NCI-H1694 treated with DMSO at 0.1 percent for 48 hours (cell line): ENCODE measurements at regions not wholly inside any gene's neighbourhood (a gene's known extent, or its start where the extent isn't known, plus 50 kb on each side); places are given as distances from the start of the nearest gene placed in this dataset.

Source experiments
- DNase-seq: peaks from one replicate; lab custom pipeline; 2025; lab: John Stamatoyannopoulos, UW

- DNase-seq, result no peak
Observed at GRCh38 chr2:155169317-155169716, 470.8 kb downstream of the KCNJ3 start.

DNA sequence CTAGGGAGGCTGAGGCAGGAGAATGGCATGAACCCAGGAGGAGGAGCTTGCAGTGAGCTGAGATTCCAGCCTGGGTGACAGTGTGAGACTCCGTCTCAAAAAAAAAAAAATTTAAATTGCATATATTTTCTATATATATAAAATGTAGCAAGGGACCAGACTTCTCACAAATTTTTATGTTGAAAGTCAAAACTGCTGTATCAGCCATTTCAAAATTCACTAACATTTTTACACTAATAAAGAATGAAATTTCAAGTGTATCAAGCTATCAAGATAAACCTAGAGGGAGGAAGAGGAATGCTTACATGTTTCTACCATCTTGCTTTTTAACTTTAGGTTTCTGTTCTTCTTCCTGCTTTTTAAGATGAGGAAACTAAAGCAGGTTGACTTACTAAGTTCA lies 464.0 kb downstream of the KCNJ3 start:
- DNase-seq, result no peak

DNA sequence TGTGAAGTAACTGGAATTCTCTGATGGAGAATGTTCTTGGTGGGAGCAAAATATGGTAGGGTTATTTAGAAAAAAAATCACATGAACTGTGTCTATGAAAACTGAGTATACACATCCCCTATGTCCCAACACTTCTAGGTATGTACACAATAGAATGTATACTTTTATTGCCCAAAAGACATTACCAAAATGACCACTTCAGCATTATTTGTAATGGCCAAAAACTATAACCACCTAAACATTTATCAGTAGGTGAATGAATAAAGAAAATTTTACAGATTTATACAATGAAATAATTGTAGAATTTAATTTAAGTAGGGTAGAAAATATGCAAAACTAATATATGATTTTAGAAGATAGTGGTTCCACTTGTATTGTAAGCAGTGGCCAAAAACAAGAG lies 462.8 kb downstream of the KCNJ3 start:
- no peak for DNase-seq

DNA sequence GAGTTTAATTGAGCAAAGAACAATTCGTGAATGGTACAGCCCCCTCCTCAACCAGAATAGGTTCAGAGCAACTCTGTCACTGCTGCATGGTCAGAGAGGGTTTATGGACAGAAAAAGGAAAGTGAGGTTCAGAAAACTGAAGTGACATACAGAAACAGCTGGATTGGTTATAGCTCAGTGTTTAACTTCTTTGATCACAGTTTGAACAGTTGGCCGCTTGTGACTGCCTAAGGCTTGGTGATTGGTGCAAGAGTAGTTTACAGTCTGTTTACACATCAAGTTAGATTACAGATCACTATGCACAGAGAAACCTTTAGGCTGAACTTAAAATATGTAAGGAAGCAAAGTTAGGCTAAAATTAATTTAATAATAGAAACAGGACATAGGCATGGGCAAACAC lies 459.2 kb downstream of the KCNJ3 start:
- DNase-seq, result no peak

DNA sequence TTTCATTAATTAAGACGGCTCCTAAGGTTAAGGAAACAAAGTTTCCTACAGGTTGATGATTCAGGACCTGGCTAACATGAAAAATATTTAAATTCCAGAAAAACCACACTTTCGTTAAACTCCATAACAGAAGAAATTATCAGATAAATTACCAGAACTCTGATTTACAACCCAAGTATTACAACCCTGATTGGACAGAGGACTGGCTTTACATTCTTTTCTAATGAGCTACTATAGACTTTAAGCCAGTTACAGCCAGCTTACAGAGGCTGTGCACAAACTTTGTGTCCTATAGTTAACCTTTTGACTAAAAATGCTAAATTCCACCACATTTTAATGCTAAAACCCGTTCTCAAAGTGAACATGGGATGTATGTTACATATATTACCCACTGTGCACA lies 458.6 kb downstream of the KCNJ3 start:
- DNase-seq, result no peak

- no peak for DNase-seq
Observed at GRCh38 chr2:155151945-155152344, 453.4 kb downstream of the KCNJ3 start.

DNA sequence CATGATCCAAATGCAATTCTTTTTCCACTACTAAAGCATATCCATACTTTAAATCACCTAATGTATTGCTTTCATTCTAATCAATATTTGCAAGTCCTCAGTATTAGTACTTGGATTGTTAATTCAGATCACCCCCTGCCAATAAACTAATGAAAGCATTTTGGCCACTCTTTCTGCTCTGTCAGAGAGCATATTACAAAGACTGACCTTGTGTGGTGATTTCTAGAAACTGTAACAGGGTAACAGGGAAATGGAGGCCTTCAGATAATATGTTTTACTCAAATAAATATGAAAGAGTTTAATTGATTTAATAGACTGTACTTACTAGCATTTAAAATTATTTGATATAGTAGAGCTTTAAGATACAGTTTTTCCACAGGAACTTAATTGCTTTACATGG lies 453.0 kb downstream of the KCNJ3 start:
- DNase-seq, result no peak

DNA sequence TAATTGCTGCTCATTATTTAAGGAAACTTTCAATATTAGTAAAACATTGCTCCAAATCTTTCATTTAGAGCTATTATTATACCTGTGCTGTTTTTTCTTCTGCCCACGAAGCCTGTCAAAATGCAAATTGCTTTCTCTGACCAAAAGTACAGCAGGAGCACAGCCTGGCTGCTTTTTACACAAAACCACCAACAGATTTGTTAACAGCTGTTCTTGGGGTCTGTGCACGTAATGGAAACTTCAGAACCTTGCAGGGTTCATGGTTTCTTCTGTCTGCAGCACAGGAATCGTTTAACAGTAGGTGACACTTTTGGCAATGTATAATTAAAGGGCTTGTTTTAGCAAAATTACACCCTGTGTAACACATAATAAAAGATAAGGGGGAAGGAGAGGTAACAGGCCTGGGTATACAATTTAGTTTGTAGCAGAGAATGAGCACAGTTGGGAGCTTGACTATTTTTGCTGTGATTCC lies 447.3 kb downstream of the KCNJ3 start:
- DNase-seq, result peak; percentile 97

- no peak for DNase-seq
Observed at GRCh38 chr2:155141418-155141817, 442.9 kb downstream of the KCNJ3 start.

- no peak for DNase-seq
Observed at GRCh38 chr2:155125585-155126230, 427.2 kb downstream of the KCNJ3 start.

DNA sequence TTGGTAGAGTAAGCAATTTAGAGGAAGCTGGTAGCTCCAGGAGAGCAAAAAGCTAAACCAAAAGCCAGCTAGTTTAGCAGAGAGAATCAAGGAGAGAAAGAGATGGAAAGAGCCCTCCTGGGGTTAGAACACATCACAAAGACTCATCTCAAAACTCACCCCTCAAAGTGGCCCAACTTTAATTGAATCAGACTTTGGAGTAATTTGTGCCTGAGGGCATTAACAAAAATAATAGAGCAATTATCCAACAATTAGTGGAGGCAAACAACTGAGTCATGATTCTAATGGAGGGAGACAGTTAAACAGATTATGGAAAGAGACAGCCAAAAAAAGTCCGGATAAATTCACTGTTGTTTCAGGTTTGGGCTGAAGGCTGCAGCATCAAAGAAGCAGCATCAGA lies 417.4 kb downstream of the KCNJ3 start:
- DNase-seq, result no peak

DNA sequence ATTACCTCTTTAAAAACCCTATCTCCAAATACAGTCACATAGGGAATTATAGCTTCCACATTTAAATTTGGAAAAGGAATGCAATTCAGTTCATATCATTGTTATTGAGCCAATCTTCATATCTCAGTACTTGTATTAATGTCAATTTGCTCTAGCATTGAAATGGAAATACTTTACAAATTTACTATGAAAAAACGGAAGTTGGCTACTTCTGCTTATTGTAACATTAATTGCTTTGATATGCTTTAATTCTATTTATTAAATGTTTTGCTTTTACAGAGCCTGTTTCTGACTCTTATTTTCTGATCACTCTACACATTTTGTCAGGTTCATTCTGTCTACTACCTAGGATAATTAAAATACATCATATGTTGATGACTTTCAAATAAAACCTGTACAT lies 412.6 kb downstream of the KCNJ3 start:
- DNase-seq, result no peak

DNA sequence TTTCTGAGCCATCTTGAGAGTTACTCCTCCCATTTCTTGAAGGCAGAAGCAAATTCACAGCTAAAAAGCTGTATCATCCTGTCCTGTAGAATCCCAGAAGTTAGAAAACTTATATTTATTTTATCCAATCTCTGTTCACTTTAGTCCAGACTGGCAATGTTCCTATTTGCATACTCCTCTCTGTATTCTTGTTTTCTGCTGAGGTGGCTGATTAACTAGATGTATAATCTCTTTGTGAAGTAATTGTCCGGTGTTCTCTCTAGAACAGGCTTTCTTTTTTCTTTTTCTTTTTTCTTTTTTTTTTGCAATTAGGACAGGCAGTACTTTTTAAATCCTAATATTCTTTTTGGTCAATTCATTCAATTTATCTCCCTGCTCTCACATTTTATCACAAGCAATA lies 411.0 kb downstream of the KCNJ3 start:
- no peak for DNase-seq

GRCh38 chr2:155100261-155100660 lies 401.8 kb downstream of the KCNJ3 start:
- no peak for DNase-seq

GRCh38 chr2:155099784-155100183 lies 401.3 kb downstream of the KCNJ3 start:
- DNase-seq, result no peak

GRCh38 chr2:155095613-155096012 lies 397.1 kb downstream of the KCNJ3 start:
- no peak for DNase-seq

GRCh38 chr2:155080373-155080772 lies 381.9 kb downstream of the KCNJ3 start:
- no peak for DNase-seq

- DNase-seq, result peak; percentile 98
Observed at GRCh38 chr2:155070489-155070888, 372.0 kb downstream of the KCNJ3 start.

GRCh38 chr2:155062922-155063258 lies 364.4 kb downstream of the KCNJ3 start:
- DNase-seq, result no peak

GRCh38 chr2:155062250-155062921 lies 363.9 kb downstream of the KCNJ3 start:
- peak; percentile 69 for DNase-seq

GRCh38 chr2:155060896-155061295 lies 362.4 kb downstream of the KCNJ3 start:
- DNase-seq, result peak; percentile 78

DNA sequence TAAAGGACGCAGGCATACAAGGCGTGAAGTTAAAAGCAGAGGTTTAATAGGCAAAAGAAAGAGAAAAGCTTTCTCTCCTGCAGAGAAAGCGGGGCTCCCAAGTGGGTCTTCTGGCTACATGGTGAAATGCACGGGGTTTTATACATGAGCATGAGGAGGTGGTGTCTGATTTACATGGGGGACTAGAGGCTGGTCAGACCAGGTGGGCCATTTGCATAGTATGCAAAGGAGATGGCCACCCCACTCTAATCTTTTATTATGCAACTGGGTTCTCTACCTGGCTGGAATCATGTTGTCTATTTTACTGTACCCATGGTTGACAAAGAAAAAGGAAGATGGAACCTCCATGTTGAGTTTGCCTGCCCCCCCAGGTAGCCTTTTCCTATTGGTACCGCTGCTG lies 356.2 kb downstream of the KCNJ3 start:
- no peak for DNase-seq

DNA sequence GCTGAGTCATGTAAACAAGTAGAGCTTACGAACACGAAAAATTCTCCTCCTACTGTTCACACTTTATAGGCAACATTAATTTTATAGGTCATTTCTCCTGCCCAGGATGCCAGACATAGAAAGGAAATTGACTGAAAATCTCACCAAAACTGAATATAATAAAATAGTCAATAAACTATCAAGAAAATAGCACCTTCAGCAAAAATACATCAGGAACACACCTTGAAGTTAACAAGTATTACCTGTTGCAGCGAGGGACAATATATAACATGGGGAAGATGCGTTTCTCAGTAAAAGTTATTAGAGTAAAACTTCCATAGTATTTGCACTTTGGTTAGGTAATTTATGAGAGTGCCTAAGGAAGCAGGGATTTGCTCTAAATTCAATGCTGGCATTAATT lies 344.6 kb downstream of the KCNJ3 start:
- DNase-seq, result no peak

- DNase-seq, result peak; percentile 55
Observed at GRCh38 chr2:155035308-155035707, 336.8 kb downstream of the KCNJ3 start.
